GM23338 (cell line): ENCODE measurements at regions not wholly inside any gene's neighbourhood (a gene's known extent, or its start where the extent isn't known, plus 50 kb on each side); places are given as distances from the start of the nearest gene placed in this dataset.

Source experiments
- ETS1 ChIP-seq: IDR thresholded peaks from 2 replicates; pipeline ENCODE4 v1.6.1; 2016; ENCODE audit warnings: antibody characterized with exemption
- EZH2 ChIP-seq: fragments of 200-600 bp; sonication (generic); IDR thresholded peaks from one replicate; pipeline ENCODE4 v1.8.0; 2017; ENCODE audit warnings: antibody characterized with exemption, mild to moderate bottlenecking, low read depth; ENCODE audit not compliant: unreplicated experiment
- POLR2AphosphoS5 ChIP-seq: IDR thresholded peaks from 2 replicates; pipeline ENCODE4 v1.6.1; 2016; ENCODE audit warnings: antibody characterized with exemption, low read depth

DNA sequence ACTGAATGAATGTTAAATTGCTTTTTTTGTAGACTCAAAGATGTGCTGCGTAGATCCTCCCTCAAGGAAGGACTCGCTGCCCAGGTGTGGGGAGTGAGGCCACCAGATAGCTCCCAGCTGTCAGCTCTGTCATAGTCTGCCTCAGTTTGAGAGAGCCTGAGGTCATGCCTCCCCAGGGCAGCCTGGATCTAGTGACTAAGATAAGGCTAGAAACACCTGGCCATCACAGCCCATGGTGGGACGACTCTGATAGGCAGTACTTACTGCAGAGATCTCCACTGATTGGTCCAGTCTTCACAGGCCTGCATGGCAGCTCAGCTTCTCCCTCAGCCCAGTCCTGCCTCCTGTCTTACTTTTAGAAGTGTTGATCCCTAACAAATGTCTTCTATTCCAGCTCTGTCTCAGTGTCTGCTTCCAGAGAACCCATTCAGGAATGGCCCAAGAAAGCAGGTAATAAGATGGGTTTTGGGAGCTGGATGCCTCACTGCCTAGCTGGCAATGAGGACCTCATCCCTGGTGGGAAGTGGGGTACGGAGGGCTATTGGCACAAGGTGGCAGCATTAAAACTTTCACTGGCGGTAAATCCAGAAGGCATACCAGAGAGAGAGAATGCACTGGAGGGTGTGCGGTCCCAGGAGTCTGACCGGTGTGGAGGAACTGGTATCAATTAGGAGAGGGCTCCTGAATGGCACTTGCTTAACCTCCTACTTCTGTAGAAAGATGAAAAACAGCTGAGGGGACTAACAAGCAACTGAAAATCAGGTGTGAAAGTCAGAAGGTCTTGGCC, 55.3 kb upstream of the GPR37L1 start:
- TF ChIP-seq POLR2AphosphoS5 (no peak), EZH2 (no peak), ETS1 (no peak)
